Stimulated activated naive CD8-positive, alpha-beta T cell treated with anti-CD3 and anti-CD28 coated beads, Interleukin-15, Interleukin-2, amounts not matched to agents 100 ng/mL and 50 ng/mL, for 24 hours (primary cell): ENCODE measurements at regions not wholly inside any gene's neighbourhood (a gene's known extent, or its start where the extent isn't known, plus 50 kb on each side); places are given as distances from the start of the nearest gene placed in this dataset.

Source experiments
- H3K27ac Mint-ChIP-seq: one replicate; pipeline ENCODE4 v1.8.0; 2021; ENCODE audit warnings: mild to moderate bottlenecking, mixed read lengths
- H3K27me3 Mint-ChIP-seq: one replicate; pipeline ENCODE4 v1.8.0; 2021; ENCODE audit warnings: mixed read lengths
- H3K36me3 Mint-ChIP-seq: one replicate; pipeline ENCODE4 v1.8.0; 2021; ENCODE audit warnings: low read depth, mixed read lengths
- H3K4me1 Mint-ChIP-seq: one replicate; pipeline ENCODE4 v1.8.0; 2021; ENCODE audit warnings: low read depth, mixed read lengths
- H3K4me3 Mint-ChIP-seq: one replicate; pipeline ENCODE4 v1.8.0; 2021; ENCODE audit warnings: mild to moderate bottlenecking, mixed read lengths
- H3K9me3 Mint-ChIP-seq: one replicate; pipeline ENCODE4 v1.8.0; 2021; ENCODE audit warnings: mixed read lengths

GRCh38 chr2:41854227-41854626, 193.6 kb upstream of the PKDCC start:
- no peaks in the 10 kb centered on the region for H3K9me3 Mint-ChIP-seq
- H3K4me3 Mint-ChIP-seq: no peak overlapping the region
- H3K36me3 Mint-ChIP-seq: no peaks in the 10 kb centered on the region
- H3K27ac Mint-ChIP-seq: no peak overlapping the region
- no peaks in the 10 kb centered on the region for H3K4me1 Mint-ChIP-seq
- H3K27me3 Mint-ChIP-seq: peaks cover 23% of the 10 kb centered on the region

- no peaks in the 10 kb centered on the region for H3K9me3 Mint-ChIP-seq
- no peak overlapping the region for H3K27ac Mint-ChIP-seq
- H3K4me1 Mint-ChIP-seq: no peaks in the 10 kb centered on the region
- H3K27me3 Mint-ChIP-seq: peaks cover 11% of the 10 kb centered on the region
- no peaks in the 10 kb centered on the region for H3K36me3 Mint-ChIP-seq
- no peak overlapping the region for H3K4me3 Mint-ChIP-seq
These were observed 190.9 kb upstream of the PKDCC start for GRCh38 chr2:41856946-41857345.

- H3K27ac Mint-ChIP-seq: no peak overlapping the region
- H3K4me1 Mint-ChIP-seq: no peaks in the 10 kb centered on the region
- no peaks in the 10 kb centered on the region for H3K9me3 Mint-ChIP-seq
- no peak overlapping the region for H3K4me3 Mint-ChIP-seq
- H3K27me3 Mint-ChIP-seq: peaks cover 8% of the 10 kb centered on the region
- no peaks in the 10 kb centered on the region for H3K36me3 Mint-ChIP-seq
These were observed 188.0 kb upstream of the PKDCC start for GRCh38 chr2:41859615-41860514.

- no peak overlapping the region for H3K27ac Mint-ChIP-seq
- H3K9me3 Mint-ChIP-seq: no peaks in the 10 kb centered on the region
- no peaks in the 10 kb centered on the region for H3K36me3 Mint-ChIP-seq
- H3K4me1 Mint-ChIP-seq: no peaks in the 10 kb centered on the region
- peaks cover 8% of the 10 kb centered on the region for H3K27me3 Mint-ChIP-seq
- H3K4me3 Mint-ChIP-seq: no peak overlapping the region
These were observed 184.8 kb upstream of the PKDCC start for GRCh38 chr2:41863062-41863461.

- Mint-ChIP-seq H3K4me3 (no peak overlapping the region), H3K27ac (no peak overlapping the region), H3K4me1 (no peaks in the 10 kb centered on the region), H3K9me3 (no peaks in the 10 kb centered on the region), H3K27me3 (peaks cover 4% of the 10 kb centered on the region), H3K36me3 (no peaks in the 10 kb centered on the region)
These were observed 182.6 kb upstream of the PKDCC start for GRCh38 chr2:41865263-41865662.

- Mint-ChIP-seq H3K27ac (no peak overlapping the region), H3K36me3 (no peaks in the 10 kb centered on the region), H3K9me3 (no peaks in the 10 kb centered on the region), H3K4me1 (no peaks in the 10 kb centered on the region), H3K27me3 (no peaks in the 10 kb centered on the region), H3K4me3 (no peak overlapping the region)
These were observed 180.3 kb upstream of the PKDCC start for GRCh38 chr2:41867553-41867952.

GRCh38 chr2:41869542-41870264, 178.1 kb upstream of the PKDCC start:
- H3K9me3 Mint-ChIP-seq: no peaks in the 10 kb centered on the region
- no peaks in the 10 kb centered on the region for H3K27me3 Mint-ChIP-seq
- no peaks in the 10 kb centered on the region for H3K36me3 Mint-ChIP-seq
- H3K27ac Mint-ChIP-seq: no peak overlapping the region
- H3K4me1 Mint-ChIP-seq: no peaks in the 10 kb centered on the region
- no peak overlapping the region for H3K4me3 Mint-ChIP-seq

GRCh38 chr2:41870265-41870585, 177.6 kb upstream of the PKDCC start:
- H3K27ac Mint-ChIP-seq: no peak overlapping the region
- H3K4me3 Mint-ChIP-seq: no peak overlapping the region
- H3K36me3 Mint-ChIP-seq: no peaks in the 10 kb centered on the region
- no peaks in the 10 kb centered on the region for H3K4me1 Mint-ChIP-seq
- H3K9me3 Mint-ChIP-seq: no peaks in the 10 kb centered on the region
- H3K27me3 Mint-ChIP-seq: no peaks in the 10 kb centered on the region

GRCh38 chr2:41871080-41871479, 176.7 kb upstream of the PKDCC start:
- no peaks in the 10 kb centered on the region for H3K36me3 Mint-ChIP-seq

GRCh38 chr2:41872646-41873045, 175.2 kb upstream of the PKDCC start:
- Mint-ChIP-seq H3K36me3 (no peaks in the 10 kb centered on the region), H3K9me3 (no peaks in the 10 kb centered on the region), H3K27me3 (no peaks in the 10 kb centered on the region), H3K27ac (no peak overlapping the region), H3K4me1 (no peaks in the 10 kb centered on the region), H3K4me3 (no peak overlapping the region)

More at GRCh38 chr2:41871080-41871479, 176.7 kb upstream of the PKDCC start:
- Mint-ChIP-seq H3K27me3 (no peaks in the 10 kb centered on the region), H3K4me3 (no peak overlapping the region), H3K27ac (no peak overlapping the region), H3K4me1 (no peaks in the 10 kb centered on the region), H3K9me3 (no peaks in the 10 kb centered on the region)

GRCh38 chr2:41873102-41874031, 174.5 kb upstream of the PKDCC start:
- no peaks in the 10 kb centered on the region for H3K4me1 Mint-ChIP-seq
- H3K4me3 Mint-ChIP-seq: no peak overlapping the region

GRCh38 chr2:41877114-41877678, 170.6 kb upstream of the PKDCC start:
- peaks cover 8% of the 10 kb centered on the region for H3K27me3 Mint-ChIP-seq
- no peak overlapping the region for H3K4me3 Mint-ChIP-seq
- peaks cover 3% of the 10 kb centered on the region for H3K4me1 Mint-ChIP-seq
- no peak overlapping the region for H3K27ac Mint-ChIP-seq
- H3K9me3 Mint-ChIP-seq: no peaks in the 10 kb centered on the region
- no peaks in the 10 kb centered on the region for H3K36me3 Mint-ChIP-seq

More at GRCh38 chr2:41873102-41874031, 174.5 kb upstream of the PKDCC start:
- Mint-ChIP-seq H3K36me3 (no peaks in the 10 kb centered on the region), H3K27me3 (no peaks in the 10 kb centered on the region), H3K9me3 (no peaks in the 10 kb centered on the region), H3K27ac (no peak overlapping the region)

GRCh38 chr2:41878056-41878455, 169.8 kb upstream of the PKDCC start:
- Mint-ChIP-seq H3K9me3 (no peaks in the 10 kb centered on the region), H3K36me3 (no peaks in the 10 kb centered on the region), H3K27ac (no peak overlapping the region), H3K4me1 (peaks cover 3% of the 10 kb centered on the region), H3K4me3 (no peak overlapping the region), H3K27me3 (peaks cover 8% of the 10 kb centered on the region)

- H3K27me3 Mint-ChIP-seq: peaks cover 11% of the 10 kb centered on the region
- no peak overlapping the region for H3K4me3 Mint-ChIP-seq
- no peaks in the 10 kb centered on the region for H3K36me3 Mint-ChIP-seq
- no peaks in the 10 kb centered on the region for H3K9me3 Mint-ChIP-seq
- no peak overlapping the region for H3K27ac Mint-ChIP-seq
- H3K4me1 Mint-ChIP-seq: peaks cover 3% of the 10 kb centered on the region
These were observed 169.0 kb upstream of the PKDCC start for GRCh38 chr2:41878716-41879234.
